Kidney glomerular epithelial cell (primary cell): ENCODE measurements at regions not wholly inside any gene's neighbourhood (a gene's known extent, or its start where the extent isn't known, plus 50 kb on each side); places are given as distances from the start of the nearest gene placed in this dataset.

Experiments used
- DNase-seq: peaks from one replicate; lab custom pipeline; 2025; lab: John Stamatoyannopoulos, UW

- DNase-seq: no peak
These were observed 70.5 kb downstream of the SERPINA3 start for GRCh38 chr14:94682736-94683135.

DNA sequence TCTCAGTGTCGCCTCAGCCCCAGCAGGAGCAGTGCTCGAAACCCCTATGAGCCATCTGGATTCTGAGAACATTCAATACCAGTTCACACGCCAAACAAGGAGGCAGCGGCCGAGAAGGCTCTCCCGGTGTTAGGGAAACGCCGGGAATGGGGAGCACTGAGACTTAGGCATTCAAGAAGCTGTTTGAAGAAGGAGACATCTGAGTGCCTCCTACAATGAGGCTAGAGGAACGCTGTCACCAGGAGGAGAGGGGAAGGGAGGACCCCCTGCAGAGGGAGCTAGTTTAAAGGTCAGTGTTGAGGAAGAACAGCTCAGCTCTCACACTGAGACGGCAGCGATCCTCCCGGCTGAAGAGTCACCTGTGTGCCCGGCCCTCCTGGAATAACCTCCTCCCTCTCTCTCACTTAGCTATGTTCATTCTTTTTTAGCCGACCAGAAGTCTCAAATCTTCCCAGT lies 69.9 kb downstream of the SERPINA3 start:
- no peak for DNase-seq

DNA sequence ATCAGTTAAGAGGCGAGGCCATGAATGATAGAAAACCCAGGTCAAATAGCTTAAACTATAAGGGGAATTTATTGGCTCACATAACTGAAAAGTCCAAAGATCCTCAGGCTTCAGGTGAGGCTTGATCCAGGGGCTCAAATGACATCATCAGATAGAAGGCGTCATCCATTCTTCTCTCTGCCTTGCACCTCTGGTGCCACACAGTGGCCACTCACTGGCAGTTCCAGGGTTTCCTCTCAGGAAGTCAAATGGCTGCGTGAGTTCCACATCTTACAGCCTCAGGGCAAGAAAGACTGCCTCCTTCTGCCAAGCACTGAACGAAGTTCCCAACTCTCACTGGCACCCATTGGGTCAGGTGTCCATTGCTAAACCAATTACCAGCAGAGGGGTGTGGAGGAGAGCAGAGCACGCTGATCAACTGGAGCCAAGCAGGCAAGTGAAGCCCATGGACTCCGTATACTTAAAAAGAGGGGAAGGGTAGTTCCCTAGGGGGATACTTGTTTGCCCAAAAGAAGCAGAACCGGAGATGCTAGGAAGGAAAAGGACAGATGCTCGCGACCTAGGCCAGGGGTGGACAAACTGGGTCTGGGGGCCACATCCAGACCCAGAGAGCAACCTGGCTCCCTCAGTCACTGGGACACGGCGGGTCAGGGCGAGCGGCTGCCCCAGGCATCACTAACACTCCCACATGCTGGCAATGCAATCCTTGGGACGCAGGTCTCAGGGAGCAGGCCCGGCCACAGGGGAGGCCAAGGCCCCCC lies 69.3 kb downstream of the SERPINA3 start:
- peak; percentile 33 for DNase-seq

DNA sequence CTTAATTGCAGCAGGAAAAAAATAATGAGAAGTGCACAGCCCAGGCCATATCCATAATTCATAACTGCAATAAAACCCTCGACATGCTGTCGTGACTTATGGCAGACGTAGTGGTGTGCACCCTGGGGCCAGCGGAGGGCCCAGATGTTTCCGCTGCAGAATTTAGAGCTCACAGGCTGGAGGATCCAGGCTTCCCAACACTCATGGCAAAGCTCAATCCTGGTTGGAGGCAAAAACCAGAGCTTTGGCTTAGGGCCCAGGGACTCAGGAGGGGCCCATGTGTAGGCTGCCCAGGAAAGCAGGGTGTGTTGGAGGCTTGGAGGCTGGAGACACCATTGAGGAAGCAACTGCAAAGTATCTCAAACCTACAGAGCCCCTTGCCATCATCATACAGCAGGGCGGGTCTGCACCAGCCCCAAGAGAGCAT lies 68.7 kb downstream of the SERPINA3 start:
- no peak for DNase-seq

DNA sequence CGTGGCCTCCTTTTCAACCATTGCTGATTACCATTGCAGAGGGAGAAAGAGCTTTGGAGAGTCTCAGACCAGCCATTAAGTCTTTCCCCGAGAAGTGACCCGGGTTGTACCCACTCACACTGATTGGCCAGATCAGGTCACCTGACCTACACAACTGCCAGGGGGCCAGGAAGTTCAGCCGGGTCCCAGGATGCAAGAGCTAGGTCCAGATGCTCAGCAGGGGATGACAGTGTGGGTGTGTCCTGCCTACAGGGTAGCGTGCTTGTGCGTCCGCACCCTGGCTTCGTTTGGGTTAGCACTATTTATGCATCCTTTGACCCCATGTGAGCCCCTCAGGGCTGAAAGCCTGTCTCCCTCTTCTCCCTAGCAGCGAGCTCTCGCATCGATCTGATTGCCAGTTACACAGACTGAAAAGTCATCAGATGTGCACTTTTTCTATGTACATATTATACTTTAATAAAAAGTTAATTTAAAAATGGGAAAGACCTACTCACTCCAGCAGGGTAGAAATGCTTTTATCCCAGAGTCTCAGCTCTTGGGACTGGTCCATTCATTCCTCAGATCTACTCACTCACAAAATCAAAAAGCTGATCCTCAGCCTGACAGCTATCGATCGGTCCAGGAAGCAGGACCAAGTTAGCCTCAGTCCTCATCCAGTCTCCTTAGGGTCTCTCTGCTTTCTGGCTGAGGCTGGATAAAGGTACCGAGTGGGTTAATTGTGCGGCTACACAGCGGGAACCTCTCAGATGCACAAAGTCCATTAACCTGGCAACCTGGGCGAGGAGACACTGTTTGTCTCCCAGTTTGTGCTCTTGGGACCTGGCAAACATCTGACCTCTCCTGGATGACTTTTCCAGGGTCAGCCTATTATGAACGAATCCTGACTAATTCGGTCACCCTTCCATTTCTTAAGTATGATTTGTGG lies 68.0 kb downstream of the SERPINA3 start:
- no peak for DNase-seq

- no peak for DNase-seq
These were observed 67.1 kb downstream of the SERPINA3 start for GRCh38 chr14:94679106-94679810.

GRCh38 chr14:94677747-94678146 lies 65.6 kb downstream of the SERPINA3 start:
- no peak for DNase-seq

GRCh38 chr14:94677213-94677612 lies 65.0 kb downstream of the SERPINA3 start:
- no peak for DNase-seq

- DNase-seq: no peak
These were observed 64.4 kb downstream of the SERPINA3 start for GRCh38 chr14:94676495-94677185.

GRCh38 chr14:94675036-94675435 lies 62.8 kb downstream of the SERPINA3 start:
- DNase-seq: no peak

DNA sequence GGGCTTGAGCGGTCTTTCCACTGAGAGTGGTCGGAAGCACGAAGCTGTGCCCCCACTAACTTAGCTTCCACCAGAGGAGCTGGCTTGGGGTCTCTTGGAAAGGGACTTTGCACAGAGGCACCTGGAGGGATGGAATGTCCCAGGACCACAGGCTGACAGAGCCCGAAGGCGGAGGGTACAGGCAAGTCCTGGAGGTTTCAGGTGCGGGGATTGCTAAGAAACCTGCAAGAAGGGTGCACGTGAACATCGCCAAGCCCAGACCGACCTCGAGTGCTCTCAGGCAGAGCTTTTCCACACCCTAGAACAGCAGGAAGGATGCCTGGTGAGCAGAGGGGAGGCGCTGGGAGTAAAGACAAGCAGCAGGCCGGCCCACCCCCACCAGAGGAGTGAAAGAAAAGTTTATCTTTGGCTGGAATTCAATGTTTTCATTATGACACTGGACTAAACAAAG lies 61.6 kb downstream of the SERPINA3 start:
- no peak for DNase-seq
